GM21825 (cell line): ENCODE measurements at regions not wholly inside any gene's neighbourhood (a gene's known extent, or its start where the extent isn't known, plus 50 kb on each side); places are given as distances from the start of the nearest gene placed in this dataset.
"Not testable (repeated sequence)": the region's sequence is repeated elsewhere in the genome, so short reads cannot be mapped to it uniquely, and the experiment has no call there.

Experiments used
- ATAC-seq: cut with Tn5 transposase; IDR thresholded peaks from one replicate; pipeline ENCODE4 v1.9.1; 2021; ENCODE audit warnings: mild to moderate bottlenecking, moderate library complexity; ENCODE audit not compliant: unreplicated experiment

GRCh38 chr22:34805771-34806170 is 260.2 kb upstream of the ISX start:
- ATAC-seq, result no peak

GRCh38 chr22:34808618-34809017 is 257.3 kb upstream of the ISX start:
- no peak for ATAC-seq

- ATAC-seq, result no peak
Measured at GRCh38 chr22:34812631-34813030, 253.3 kb upstream of the ISX start.

- ATAC-seq, result no peak
Measured at GRCh38 chr22:34814260-34815025, 251.5 kb upstream of the ISX start.

GRCh38 chr22:34829485-34829884 is 236.5 kb upstream of the ISX start:
- ATAC-seq, result no peak

GRCh38 chr22:34834059-34834458 is 231.9 kb upstream of the ISX start:
- no peak for ATAC-seq

- ATAC-seq, result not testable (repeated sequence)
Measured at GRCh38 chr22:34834541-34834940, 231.4 kb upstream of the ISX start.

GRCh38 chr22:34841331-34841771 is 224.6 kb upstream of the ISX start:
- ATAC-seq, result no peak

- no peak for ATAC-seq
Measured at GRCh38 chr22:34841911-34842310, 224.0 kb upstream of the ISX start.

- ATAC-seq, result no peak
Measured at GRCh38 chr22:34842630-34843029, 223.3 kb upstream of the ISX start.

- not testable (repeated sequence) for ATAC-seq
Measured at GRCh38 chr22:34843743-34844142, 222.2 kb upstream of the ISX start.

- no peak for ATAC-seq
Measured at GRCh38 chr22:34845391-34845790, 220.6 kb upstream of the ISX start.

GRCh38 chr22:34847072-34847471 is 218.9 kb upstream of the ISX start:
- ATAC-seq, result peak; percentile 72

GRCh38 chr22:34849965-34850364 is 216.0 kb upstream of the ISX start:
- no peak for ATAC-seq

- ATAC-seq, result no peak
Measured at GRCh38 chr22:34851918-34852662, 213.9 kb upstream of the ISX start.

GRCh38 chr22:34855471-34855870 is 210.5 kb upstream of the ISX start:
- no peak for ATAC-seq

GRCh38 chr22:34858066-34858465 is 207.9 kb upstream of the ISX start:
- no peak for ATAC-seq

GRCh38 chr22:34861787-34862186 is 204.2 kb upstream of the ISX start:
- ATAC-seq, result no peak

GRCh38 chr22:34866081-34866480 is 199.9 kb upstream of the ISX start:
- no peak for ATAC-seq

GRCh38 chr22:34866495-34867131 is 199.3 kb upstream of the ISX start:
- no peak for ATAC-seq

- ATAC-seq, result no peak
Measured at GRCh38 chr22:34877506-34877905, 188.5 kb upstream of the ISX start.

GRCh38 chr22:34878171-34878570 is 187.8 kb upstream of the ISX start:
- ATAC-seq, result no peak
